Suprapubic skin (tissue), 4 donors: ENCODE measurements at regions not wholly inside any gene's neighbourhood (a gene's known extent, or its start where the extent isn't known, plus 50 kb on each side); places are given as distances from the start of the nearest gene placed in this dataset.

Experiments
- CTCF ChIP-seq, 2 donors: fragments of 200-600 bp in 1 of 2; fragments of 450-650 bp in 1 of 2; sonication (generic) in 1 of 2; IDR thresholded peaks; one replicate each; pipeline ENCODE4 v1.5.1; 2016 to 2019; ENCODE audit warnings: antibody characterized with exemption in 2 of 2, mild to moderate bottlenecking in 1 of 2, moderate library complexity in 1 of 2
- EP300 ChIP-seq: sonication (generic); formaldehyde crosslinking; IDR thresholded peaks from one replicate; pipeline ENCODE4 v1.6.1; 2017; ENCODE audit warnings: antibody characterized with exemption
- POLR2AphosphoS5 ChIP-seq, 3 donors: sonication (generic); formaldehyde crosslinking; IDR thresholded peaks; one replicate each; pipeline ENCODE4 v1.6.1; 2017; ENCODE audit warnings: antibody characterized with exemption in 3 of 3

GRCh38 chr1:164051782-164052181 is 507.2 kb upstream of the PBX1 start:
- TF ChIP-seq POLR2AphosphoS5 (IDR thresholded peaks at IDR 0.05) (no peak), CTCF (IDR thresholded peaks at IDR 0.05) (no peak), EP300 (no peak)
